ENCODE measurements at regions not wholly inside any gene's neighbourhood (a gene's known extent, or its start where the extent isn't known, plus 50 kb on each side); places are given as distances from the start of the nearest gene placed in this dataset.
"Not testable (repeated sequence)": the region's sequence is repeated elsewhere in the genome, so short reads cannot be mapped to it uniquely, and the experiment has no call there.

DNA sequence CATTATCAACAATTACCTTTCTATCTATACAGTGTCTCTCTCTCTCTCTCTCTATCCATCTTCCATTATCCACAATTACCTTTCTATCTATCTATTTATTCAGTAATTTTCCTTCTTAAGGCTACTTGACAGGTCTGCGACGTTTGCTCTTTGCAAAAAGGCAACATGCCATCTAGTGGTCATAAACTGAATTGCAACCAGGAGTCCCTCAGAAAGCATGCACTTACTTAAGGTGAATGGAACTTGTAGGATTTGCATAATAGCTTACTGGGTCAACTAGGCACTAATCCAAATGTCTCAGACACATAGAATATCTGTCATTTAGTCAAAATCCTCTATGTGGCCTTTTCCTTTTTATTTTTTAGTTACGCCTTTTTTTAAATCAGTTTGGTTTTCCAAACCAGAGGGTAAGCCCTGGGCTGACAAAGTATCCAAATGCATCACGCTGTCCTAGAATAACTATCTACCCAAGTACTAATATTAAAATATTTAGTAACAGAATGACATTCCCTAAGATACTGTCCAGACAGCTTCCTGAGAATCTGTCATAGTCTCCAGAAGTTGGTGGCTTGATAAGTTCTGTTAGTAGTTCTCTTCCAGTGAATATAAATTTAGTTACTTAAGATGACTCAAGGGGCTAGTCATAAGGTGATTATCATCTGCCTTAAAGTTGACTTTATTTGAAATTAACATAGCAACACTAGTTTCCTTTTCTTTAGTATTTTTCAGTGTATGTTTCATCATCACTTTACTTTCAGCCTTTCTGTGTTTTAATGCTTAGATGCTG is 208.3 kb downstream of the PPP1R3A start:
- DNase-seq (ENCODE audit: low spot score): peak; percentile 74

DNA sequence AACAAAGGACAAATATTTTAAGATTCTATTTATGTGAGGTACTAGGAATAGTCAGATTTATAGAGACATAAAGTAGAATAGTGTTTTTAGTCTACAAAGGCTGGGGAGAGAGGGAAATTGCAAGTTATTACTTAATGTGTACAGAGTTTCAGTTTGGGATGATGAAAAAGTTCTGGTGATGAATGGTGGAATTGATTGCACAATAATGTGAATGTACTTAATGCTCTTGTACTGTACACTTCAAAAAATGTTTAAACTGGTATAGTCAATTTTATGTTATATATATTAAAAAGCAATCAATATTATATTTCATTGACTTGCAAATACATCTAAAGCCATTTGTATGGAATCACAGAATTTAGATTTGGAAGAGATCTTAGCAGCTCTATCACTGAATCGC is 213.4 kb downstream of the PPP1R3A start:
- DNase-seq (ENCODE audit: low spot score): no peak

DNA sequence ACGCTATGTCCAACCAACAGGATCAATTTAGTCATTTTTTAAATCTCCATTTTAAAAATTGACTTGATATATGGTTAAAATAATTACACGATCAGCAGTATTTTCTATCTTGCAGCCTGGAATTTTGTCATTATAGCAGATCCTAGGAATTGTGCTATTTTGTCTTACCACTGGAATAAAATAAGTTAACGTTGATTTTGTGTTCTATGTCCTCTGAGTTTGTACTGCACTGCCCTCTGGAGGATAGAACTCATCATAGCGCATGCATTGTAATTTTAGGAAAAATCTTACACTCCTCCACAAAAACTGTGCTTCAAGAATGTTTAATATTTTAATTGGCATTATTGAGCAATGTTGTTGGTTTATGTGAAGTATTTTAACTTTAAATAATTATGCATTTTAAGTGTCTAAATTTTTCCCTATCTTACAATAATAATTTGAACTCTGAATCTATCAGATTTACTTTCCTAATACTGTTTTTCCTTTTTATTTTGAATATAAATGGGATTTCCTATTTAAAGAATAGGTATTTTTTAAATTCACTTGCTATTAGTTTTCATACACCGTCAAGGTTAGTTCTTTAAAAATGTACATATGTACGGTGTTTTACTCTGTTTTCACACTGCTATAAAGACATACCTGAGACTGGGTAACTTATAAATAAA is 220.1 kb downstream of the PPP1R3A start:
- no peak for DNase-seq (ENCODE audit: low spot score)

DNA sequence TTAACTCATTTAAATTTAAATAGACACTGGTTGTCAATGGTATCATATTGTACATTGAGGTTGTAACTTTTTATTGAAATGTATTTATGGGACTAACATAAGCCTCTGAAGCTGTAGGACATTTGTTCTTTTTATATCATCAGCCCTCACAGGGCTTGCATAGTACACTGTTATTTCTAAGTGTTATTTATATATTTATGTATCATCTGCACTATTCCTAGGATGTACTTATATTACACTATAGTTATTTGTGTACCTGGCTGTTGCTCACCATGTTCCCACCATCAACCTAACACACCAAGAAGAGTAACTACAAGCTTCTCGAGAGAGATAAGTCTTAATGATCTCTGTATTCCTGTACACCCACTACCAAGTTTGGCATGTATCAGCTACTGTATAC is 224.7 kb downstream of the PPP1R3A start:
- no peak for DNase-seq (ENCODE audit: low spot score)

DNA sequence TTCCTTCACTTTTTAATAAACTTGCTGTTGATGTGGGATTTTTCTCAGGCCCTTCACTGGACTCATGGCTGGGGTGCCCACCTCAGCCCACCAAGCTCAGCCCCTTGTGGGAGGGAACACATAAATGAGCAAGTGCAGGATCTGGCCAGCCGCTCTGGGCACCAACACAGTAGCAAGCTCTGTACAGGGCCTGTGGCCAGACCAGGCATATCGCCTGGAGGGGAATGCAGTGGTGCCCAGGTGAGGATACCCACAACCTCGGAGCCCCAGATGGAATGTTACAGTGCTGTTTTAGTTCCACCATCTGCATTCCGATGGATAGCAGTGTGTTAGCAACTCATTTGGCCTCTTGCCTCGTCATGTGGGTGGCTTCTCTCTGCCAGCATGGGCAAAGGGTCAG is 234.6 kb downstream of the PPP1R3A start:
- DNase-seq (ENCODE audit: low spot score): no peak

DNA sequence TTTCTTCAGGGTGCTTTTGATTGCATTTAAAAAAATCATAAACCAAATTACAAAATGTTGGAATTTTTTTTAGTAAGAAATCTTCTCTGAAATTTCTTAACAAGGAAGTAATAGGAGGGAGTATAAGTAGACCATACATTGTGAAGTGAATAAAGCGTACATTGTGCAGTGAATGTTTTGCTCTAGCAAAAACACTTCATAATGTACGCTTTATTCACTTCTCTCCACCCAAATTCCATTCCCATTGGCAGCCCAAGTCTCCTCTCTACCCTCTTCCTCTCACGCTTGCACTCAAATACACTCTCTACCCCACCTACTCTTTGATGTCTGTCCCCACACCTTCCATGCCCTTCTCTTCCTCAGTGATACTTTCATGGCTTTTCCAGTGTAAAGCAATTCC is 241.0 kb downstream of the PPP1R3A start:
- DNase-seq (ENCODE audit: low spot score): no peak

DNA sequence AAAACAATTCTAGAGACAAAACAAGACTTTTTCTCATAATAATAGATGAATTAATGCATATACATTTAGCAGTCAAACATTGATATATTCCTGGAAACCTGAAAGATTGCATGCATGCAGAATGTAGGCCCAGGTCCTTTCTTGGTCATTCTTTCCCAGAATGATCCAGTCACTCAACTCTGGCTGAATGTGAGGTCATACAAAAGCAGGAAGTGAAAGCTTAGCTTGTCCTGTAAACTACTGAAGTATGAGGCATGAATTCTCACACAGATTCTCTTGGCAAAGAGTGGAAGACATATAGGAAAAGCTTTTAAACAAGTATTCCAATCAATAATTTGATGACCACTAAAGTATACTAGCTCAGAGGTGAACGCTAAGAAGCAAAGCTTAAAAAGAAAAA is 253.9 kb downstream of the PPP1R3A start:
- no peak for DNase-seq (ENCODE audit: low spot score)

DNA sequence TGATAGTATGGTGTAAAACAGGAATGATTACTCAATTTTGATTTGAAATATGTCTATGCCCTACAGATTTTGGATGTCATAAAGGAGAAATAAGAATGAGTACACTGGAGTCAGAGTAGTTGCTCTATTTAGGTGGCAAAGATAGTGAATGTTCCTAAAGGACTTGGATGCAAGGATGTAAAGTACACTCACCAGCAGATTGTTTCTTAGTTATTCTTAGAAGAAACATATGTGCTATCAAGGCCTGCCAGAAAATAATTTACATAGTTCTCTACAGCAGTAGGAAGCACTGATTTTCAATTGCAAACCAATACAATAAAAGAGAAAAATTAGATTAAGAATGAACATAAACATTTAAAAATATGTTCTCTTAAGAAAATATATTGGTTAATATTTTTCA is 259.4 kb downstream of the PPP1R3A start:
- no peak for DNase-seq (ENCODE audit: low spot score)

DNA sequence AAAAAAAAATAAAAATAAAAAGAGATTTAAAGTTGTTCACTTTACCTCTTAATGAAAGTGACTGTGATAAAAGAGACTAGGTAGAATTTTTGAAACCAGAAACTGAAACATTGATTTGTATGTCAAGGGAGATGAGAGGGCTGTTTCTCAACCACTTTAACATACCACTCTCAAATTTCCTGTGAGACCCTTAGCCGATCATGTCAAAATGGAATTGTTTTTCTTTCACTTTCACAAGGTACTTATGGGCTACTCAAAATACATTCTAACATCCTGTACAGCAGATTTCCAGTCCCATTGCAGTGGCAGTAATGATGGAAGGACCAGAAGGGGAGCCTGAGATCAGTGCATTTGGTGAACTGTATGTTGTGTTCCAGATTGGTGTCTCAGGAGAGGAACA is 261.2 kb downstream of the PPP1R3A start:
- no peak for DNase-seq (ENCODE audit: low spot score)

DNA sequence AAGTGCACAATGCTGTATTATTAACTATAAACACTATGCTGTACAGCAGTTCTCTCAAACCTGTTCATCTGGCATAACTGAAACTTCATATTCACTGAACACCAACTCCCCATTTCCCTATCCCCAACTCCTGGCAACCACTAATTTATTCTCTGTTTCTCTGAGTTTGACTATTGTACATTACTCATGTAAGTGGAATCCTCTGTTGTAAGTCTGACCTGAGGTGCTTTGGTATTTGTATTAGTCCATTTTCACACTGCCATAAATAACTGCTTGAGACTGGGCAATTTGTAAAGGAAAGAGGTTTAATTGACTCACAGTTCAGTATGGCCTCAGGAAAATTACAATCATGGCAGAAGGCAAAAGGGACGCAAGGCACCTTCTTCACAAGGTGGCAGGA is 266.3 kb downstream of the PPP1R3A start:
- no peak for DNase-seq (ENCODE audit: low spot score)

DNA sequence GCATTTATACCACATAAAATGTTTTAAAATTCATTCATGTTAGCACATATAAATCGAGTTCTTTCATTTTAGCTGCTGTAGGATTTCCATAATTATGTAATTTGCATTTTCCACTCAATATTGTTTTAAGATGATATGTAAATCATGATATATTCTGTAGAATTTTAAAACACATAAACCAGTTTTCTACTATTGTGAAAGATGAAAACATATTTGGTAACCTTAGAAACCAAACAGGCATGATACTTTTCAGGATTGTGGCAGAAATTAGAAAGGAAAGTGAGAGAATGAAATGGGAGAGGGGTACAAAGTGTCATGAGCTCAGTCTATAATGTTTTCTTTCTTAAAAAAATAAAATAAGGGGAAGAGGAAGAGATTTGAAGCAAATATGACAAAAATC is 269.3 kb downstream of the PPP1R3A start:
- no peak for DNase-seq (ENCODE audit: low spot score)

DNA sequence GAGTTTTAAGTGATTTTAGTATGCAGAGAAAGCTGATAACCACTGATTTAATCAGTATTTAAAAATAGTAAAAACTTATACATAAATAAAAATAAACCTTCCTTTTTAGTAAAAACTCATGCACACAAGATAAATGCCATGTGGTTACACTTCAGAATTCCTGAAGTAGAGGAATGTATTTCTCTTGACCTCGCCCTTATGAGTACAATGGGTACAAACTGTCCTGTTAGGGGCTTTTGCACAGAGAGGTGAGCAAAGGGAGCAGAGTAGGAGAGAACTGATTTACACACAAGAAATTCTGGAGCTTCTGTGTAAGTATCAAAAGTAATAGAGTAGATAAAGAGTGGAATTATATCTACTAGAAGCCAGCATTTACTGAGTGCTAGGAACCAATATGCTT is 279.6 kb downstream of the PPP1R3A start:
- DNase-seq (ENCODE audit: low spot score): no peak

DNA sequence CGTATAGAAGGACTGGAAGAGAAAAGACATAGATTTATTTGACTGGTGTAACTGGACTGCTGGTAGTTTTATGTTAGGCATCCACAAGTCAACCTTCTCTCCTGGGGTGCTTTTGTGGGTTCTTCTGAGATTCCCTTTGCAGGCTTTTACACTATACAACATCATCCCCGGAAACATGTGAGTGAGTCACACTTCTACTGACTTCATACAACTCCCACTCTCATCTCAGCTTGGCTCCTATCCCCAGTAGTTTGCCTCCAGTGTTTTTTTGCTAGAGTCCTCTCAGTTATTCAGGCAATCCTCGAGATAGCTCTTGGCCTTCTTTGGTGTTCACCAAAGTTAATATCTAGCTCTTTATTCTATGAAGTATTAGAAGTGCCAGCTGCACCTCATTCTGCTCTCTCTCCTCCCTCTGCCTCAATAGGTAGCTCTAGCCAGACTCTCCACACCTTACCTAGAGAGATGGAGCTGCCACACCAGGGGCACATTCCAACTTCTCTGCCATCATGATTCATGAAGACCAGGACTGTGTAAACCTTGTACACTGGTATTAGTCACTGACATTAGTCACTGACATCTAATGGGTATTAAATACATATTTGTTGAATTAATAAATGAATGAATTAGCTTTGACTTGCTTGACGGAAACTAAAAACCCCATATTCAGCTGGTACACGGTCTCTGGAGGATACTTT is 281.9 kb downstream of the PPP1R3A start:
- DNase-seq (ENCODE audit: low spot score): no peak

DNA sequence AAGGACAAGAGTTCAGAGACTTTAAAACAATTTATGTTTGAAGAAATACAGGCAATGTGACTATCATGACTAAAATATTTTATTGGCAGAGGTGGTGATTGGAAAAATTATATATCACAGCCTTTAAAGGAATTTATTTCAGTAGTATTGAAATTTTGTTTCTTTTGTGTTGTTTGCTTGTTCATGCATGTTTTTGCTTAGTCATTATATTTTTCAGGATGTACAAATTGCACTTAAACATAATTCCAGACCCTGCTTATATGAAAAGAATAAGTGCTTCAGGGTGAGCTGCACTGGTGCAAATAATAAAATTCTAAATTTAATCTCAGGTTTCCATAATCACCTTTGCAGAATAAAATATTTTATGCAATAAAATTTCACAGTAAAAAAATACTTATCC is 283.3 kb downstream of the PPP1R3A start:
- DNase-seq (ENCODE audit: low spot score): no peak

DNA sequence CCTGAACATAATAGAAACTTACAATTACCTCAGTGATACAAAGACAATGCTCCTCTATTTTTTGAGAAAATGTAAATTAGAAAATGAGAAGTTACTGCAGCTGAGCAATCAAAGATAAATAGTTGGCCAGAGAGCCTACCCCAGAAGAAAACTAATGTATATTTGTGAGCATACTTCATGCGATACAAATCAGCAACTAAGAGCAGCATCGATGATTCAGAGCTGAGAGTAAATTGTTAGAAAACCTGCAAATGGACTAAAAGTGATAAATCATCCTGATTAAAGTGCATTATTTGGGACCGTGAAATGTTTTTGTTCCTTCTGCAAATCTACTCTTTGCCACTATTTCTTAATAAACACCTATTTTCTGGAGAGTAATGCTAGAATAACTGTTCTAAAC is 285.7 kb downstream of the PPP1R3A start:
- DNase-seq (ENCODE audit: low spot score): no peak

DNA sequence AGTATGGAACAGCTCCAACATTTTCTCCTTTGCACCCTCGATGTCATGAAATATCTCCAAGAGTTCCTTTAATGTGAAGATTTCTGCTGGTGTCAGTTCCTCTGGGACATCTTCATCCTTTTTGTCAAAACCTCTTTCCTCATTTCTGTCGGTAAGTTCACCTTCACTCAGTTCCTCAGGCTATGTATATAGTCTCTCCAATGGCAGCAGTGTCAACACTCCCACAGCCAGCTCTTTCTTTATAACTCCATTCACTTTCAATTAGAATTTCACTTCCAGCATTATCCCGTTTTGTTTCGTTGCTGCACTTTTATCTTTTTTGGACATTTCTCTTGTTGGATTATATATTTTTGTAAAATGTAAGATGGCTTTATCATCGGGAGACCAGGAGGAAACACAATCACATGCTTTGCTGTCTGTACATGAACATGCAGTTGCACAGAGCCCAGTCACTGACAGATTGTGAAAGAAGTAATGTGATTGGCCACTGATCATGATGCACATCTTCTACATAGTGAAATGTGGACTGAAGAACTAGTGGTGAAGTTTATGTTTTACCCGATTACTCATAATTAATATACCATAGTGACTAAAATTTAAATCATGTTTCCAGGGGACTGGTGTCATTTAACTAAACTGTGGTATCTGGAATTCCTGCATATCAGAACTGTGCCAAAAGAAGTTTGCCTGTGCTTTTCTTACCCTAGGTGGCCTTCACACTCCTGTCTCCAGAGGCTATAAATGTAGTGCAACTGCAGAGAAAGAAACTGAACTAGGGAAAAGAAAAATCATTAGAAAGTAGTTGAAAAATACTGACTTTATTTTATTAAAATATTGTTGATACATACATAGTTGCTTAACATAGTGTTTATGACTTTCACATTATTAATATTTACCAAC is 289.6 kb downstream of the PPP1R3A start:
- no peak for DNase-seq (ENCODE audit: low spot score)

DNA sequence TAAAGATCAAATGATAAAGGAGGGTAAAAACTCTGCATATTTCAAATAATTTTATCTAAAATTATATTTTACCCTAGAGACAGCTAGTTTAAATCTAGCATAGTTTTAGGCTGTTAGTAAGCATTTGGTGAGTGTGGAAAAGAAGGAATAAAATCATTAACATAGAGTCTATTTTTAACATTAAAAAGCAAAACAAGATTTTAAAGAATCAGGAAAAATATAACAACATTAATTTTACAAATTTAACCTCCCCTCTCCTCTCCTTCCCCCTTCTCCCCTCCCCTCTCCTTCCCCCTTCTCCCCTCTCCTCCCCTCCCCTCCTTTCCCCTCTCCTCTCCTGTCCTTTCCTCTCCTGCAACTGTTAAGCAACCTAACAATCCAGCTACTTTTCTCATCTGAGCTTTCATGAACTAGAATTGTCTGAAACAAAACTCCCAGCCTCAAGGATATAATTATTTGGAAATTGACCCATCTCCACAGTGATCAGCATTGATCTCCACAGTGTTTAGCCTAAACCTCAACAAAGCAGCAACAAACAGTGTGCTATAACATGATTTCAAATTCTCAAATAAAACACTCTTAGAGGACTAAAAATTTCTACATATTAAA is 293.2 kb downstream of the PPP1R3A start:
- DNase-seq (ENCODE audit: low spot score): no peak

DNA sequence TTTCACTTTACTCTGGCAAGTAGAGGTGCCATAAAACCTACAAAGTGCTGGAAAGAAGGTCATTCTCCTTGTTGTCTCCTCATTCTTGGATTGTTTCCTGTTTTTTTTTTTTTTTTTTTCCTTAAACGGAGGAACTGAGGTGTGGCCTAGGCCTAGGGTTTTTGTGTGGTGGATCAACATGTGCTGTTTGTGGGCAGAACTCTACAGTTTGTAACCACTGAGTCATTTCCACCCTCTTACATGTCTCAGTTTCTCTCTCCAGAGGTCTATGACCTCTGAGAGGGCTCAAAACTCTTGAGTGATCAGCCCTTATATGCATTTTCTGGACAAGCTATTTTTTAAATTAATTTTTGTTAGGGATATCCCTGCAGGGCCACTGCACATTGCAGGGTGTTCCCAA is 296.0 kb downstream of the PPP1R3A start:
- DNase-seq (ENCODE audit: low spot score): no peak

DNA sequence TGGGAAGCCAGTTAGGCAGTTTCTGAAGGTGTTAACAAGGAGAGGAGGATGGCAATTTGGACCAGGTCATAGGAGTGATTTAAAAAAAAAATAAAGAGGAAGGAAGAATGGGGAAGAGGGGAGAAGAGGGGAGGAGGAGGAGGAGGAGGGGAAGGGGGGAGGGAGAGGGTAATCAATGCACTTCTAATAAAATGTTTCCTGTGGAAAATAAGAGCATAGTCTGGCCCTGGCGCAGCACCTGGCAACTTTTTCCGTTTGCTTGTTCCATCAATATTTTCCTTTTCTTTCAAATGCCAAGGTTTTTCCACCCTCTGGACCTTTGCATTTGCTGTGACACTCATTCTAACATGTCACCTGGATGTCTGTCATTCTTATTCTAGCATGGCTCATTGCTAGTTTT is 308.2 kb downstream of the PPP1R3A start:
- no peak for DNase-seq (ENCODE audit: low spot score)

DNA sequence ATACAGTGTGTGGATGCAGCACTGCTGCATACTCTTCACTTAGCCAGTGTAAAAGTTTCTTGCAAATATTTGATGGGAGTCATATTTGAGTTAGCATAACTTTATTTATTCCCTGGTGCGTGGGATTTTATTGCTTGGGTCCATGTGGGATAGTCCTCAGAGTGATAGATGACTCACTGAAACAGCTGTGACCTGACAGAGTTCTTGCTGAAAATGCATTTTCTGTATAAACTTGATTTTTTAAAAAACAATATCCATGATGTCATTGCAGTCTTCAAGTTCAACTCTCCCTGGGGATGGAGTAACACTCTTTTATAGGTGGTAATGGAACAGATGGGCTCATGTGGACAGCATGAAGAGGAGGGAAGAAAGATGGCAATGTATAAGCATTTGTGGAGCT is 310.0 kb downstream of the PPP1R3A start:
- DNase-seq (ENCODE audit: low spot score): no peak

DNA sequence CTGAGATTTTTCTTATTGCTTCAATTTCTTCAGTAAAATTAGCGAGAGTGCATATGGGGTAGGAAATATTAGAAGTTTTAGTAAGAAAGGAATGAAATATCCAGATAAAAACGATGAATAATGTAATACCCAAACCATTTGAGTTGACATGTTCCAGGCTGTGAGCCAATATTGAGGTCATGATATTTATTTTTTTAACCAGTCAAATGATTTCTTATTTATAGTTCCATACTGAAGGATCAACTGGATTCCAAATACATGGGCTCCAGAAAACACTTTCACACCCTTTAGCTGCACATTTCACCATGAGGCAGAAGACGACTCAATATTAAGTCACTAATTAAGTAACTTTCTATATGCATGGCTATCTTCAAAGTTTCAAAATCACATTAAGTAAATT is 312.5 kb downstream of the PPP1R3A start:
- no peak for DNase-seq (ENCODE audit: low spot score)

DNA sequence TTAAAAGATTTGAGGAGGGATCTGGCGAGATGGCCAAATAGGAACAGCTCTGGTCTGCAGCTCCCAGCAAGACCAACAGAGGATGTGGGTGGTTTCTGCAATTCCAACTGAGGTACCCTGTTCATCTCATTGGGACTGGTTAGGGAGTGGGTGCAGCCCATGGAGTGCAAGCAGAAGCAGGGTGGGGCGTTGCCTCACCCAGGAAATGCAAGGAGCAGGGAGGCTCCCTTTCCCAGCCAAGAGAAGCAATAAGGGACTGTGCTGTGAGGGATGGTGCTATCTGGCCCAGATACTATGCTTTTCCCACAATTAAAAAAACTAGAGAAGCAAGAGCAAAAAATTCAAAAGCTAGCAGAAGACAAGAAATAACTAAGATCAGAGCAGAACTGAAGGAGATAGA is 318.4 kb downstream of the PPP1R3A start:
- DNase-seq (ENCODE audit: low spot score): not testable (repeated sequence)
